ENCODE measurements at regions not wholly inside any gene's neighbourhood (a gene's known extent, or its start where the extent isn't known, plus 50 kb on each side); places are given as distances from the start of the nearest gene placed in this dataset.
A peak's percentile ranks its signal among the peaks of the same experiment; 100 is the strongest.
"Not testable (repeated sequence)": the region's sequence is repeated elsewhere in the genome, so short reads cannot be mapped to it uniquely, and the experiment has no call there.

DNA sequence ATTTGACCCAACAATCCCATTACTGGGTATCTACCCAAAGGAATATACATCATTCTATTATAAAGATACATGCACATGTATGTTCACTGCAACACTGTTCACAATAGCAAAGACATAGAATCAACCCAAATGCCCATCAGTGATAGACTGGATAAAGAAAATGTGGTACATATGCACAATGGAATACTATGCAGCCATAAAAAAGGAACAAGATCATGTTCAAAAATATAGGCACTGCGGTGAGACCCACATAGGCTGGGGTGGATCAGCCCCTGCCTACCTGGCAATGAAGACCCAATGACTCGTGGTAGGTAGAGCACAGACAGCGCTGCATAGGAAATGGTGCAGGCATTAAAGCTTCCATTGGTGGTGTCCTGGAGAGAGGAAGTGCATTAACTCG lies 88.6 kb upstream of the NFIL3 start:
- not testable (repeated sequence) for DNase-seq

DNA sequence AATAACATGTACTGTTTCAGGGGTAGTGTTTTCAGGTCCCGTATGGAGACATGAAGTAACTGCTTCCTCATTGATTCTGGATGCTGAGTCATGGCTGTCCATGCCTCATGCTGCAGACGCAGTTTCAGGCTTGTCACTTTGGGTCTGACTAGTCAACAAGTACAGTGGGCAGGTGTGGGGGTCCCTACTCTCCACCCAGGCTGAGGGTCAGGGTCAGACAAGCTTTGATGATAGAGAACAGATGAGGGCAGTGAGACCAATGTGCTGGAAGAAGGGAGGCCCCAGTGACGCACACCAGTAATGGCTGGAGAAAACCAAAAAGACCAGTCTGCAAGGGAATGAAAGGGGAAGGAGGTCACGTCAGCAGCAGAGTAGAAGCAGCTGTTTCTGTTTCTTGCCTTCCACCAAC lies 80.0 kb upstream of the NFIL3 start:
- DNase-seq, result peak; percentile 13

DNA sequence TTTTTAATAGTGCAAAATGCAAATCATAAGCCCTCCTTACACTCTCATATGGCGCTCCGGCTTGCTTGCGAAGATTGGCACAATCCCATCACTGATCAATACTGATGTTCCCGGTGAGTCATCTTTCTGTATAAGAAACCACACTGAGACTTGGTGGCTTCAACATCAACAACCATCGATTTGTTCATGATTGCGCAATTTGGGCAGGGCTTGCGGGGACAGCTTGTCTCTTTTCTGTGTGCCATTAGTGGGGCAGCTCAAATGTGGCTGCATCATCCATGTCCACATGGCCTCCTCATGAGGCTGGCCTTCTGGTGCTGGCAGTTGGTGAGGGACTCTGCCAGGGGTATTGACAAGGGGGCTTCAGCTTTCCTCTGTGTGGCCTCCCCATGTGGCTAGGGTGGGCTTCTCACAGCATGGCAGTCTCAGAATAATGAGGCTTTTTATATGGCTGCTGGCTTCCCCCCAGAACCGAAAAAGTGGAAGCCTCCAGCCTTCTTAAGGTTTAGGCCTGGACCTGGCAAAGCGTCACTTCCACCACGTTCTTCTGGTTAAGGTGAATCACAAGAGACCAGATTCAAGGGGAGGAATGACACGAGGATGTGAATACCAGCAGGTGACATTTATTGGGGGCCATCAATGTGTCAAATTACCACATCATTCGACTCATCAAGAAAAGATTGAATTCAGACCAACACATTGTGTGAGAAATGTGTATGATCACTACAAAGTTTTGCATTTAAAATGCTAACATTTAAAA lies 79.5 kb upstream of the NFIL3 start:
- DNase-seq, result no peak

DNA sequence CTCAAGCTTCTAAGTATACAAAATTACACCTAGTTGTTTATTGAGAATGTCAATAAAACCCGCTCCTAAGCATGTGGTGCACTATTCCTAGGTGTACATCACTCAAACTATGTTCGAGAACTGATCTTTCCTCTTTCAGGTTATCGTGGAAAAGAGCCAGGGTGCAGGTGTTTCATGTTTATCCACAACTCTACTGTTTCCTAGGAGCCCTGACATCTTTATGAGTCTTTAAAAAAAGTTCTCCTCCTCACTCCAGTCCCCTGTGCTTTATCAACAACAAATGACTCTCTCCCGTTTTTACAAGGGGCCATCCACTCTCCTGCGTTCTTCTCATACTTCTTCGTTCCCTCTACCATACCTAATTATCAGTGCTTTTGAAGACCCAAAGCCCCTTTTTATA lies 78.8 kb upstream of the NFIL3 start:
- DNase-seq, result no peak

DNA sequence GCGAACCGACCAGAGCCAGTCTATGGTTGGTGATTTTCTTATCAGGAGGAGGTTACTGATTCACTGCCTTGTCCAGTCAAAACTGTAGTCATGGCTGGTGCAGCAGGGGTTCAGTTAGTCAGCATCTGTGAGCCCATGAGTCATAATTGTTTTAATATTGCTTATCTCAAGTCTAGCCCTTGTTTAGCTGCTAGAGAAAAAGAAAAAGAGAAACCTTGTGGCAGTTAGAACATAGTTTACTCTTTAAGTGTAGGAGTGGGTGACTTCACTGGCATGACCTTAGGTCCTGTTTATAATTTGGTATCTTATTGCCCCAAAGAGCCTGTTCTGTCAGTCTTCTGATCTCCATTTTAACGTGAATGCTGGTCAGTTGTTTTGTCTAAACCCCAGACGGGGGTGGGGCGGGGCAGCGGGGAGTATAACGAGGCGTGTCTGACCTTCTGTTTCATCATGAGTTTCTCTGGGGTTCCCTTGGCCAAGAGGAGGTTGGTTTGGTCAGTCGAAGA lies 76.9 kb upstream of the NFIL3 start:
- DNase-seq, result peak; percentile 83

DNA sequence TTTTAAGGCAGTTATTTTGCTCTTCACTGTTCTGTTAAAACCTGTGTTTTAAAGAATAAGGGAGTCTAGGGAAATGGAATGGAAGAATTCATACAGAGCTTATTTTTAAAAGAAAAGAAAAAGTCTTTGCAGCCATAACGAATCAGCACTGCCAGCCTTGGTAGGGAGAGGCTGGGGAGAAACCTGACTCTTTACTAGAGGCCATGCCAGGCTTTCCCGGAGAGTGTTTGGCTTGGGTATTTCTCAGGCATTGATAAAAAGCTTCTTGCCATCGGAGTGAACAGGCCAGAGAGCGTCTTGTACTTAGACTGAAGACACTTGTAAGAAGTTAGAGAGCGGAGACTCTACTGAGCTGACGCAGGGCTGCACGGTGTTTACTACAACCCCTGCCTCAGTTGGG lies 72.7 kb upstream of the NFIL3 start:
- no peak for DNase-seq

DNA sequence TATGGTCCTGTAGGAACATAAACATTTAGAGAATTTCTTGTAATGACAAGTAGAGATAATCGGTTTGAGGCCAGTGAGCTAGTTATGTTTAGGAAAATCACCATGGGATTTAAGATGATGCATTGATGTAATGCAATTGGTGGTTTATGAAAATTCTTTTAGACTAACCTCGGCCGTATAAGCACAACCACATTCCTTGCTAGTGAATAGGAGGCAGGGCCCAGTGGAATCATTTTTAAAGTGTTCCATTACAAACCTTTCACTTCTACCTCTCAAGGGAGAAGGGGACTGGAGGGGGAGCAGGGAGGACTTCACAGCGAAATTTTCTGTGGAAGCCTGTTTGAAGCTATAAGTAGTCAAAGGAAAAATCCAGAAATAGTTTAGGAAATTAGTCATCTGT lies 71.8 kb upstream of the NFIL3 start:
- no peak for DNase-seq

DNA sequence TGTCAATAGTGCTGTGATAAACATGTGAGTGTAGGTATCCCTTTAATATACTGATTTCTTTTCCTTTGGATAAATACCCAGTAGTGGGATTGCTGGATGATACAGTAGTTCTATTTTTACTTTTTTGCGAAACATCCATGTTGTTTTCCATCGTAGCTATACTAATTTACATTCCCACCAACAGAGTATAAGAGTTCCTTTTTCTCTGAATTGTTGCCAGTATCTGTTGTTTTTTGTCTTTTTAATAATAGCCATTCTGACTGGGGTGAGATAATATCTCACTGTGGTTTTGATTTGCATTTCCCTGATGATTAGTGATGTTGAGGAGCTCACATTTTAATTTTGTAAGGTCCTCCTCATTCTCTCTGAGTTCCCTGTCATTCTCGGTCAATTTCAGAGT lies 71.1 kb upstream of the NFIL3 start:
- no peak for DNase-seq

DNA sequence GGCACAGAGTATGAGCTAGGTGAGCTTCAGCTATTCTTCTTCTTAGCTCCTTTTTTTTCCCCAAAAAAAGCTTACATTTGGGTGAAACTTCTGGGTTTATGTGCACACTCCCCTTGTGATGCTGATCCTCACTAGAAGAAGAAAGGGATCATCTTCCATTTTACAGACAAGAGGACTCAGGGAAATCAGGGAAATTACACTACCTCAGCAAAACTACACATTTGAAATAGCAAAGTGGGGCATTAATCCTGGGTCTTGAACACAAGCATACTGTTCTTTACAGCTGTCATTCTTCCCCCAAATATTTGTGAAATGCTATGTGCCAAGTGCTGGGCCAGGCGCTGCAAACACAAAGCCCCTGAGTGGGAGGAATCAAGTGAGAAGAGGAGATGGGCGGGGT lies 68.6 kb upstream of the NFIL3 start:
- DNase-seq, result no peak

DNA sequence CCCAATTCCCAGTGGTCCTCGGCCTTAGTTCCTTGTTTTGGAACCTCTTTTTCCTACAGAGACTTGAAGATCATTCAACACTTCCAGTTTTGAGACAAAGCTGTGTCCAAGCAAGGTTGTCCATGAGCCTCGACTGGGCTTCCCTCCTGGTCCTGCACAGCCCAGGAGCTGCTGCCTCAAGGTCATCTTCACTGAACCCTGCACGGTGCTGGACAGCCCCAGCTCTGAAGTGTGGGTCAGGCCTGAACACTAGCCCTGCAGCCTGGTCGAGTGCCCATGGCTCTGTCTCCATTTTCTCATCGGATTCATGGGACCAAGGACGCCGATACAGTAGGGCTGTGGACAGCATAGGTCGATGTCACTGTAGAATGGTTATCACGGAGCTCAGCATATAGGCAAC lies 68.0 kb upstream of the NFIL3 start:
- DNase-seq, result no peak

DNA sequence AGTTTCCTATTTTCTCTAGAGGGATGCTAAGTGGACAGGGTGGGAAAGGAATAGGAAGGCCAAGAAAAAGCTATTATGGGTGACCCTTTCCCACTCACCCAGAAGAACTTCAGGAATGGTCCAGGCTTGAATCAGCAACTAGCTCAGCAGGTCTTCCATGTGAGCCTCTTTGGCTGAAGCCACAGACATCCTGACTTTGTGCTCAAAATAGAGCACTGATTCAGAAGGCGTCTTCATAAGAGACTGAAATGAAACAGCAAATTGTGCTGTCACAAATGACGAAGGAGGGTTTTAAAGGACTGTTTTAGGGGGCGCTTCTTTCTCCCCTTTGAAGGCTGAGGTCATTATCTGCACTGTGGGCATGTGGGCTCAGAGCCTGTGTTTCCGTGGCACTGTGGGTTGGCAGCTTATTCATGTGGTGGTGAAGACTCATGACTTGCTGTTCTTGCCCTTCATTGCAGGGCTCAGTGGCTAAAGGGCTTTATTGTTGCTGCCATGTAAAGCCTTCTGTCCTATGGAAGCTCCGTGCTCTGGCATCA lies 65.8 kb upstream of the NFIL3 start:
- DNase-seq, result peak; percentile 8

DNA sequence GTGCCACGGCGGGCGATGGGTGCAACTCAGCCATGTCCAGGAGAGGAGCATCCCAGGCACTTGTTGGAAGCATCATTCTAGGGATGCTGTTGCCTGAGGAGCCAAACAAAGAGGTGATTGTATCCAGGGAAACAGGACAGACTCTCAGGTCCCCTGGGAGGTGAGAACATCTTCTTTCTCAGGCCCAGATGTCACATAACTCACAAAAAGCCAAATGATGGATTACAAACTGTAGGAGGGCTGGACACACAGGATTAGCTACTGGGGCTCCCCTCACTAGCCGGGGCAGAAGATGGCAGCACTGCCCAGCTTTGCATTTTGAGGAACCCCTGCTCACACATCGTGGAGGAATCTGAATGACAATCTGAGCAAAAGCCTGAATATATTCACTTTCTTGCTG lies 64.7 kb upstream of the NFIL3 start:
- no peak for DNase-seq

DNA sequence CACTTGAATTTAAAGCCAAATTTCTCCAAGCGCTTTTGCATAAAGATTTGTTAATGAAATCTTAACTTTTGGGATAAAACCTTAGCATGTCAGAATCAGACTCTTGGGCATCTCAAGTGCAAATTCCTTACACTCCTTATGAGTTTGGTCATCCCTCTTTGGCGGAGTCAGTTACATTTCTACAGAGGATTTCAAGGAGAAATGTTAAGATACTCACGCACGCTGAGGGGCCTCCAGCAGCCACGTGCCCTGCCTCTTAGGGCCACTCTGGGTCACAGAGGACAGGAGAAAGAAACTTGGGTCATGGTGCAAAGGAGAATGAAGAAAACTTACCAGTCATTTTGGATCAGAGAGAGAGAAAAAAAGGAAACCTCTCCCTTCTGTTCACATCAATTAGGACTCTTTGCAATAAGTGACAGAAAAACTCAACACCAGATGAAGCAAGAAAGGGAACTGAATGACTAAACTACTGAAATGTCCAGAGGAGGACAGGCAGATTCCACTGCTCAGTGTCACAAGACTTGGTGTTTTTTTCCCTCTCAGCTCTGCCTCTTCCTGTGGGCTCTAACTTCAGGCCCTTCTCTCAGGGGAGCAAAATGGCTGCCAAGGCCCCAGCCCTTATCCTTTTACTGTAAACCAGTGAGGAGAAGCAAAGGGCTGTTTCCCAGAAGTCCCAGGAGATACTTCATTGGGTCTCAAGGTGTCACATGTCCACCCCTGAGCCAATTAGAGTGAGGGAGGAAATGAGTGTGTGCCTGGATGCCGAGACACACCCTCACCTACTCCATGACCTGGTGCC lies 63.3 kb upstream of the NFIL3 start:
- no peak for DNase-seq

DNA sequence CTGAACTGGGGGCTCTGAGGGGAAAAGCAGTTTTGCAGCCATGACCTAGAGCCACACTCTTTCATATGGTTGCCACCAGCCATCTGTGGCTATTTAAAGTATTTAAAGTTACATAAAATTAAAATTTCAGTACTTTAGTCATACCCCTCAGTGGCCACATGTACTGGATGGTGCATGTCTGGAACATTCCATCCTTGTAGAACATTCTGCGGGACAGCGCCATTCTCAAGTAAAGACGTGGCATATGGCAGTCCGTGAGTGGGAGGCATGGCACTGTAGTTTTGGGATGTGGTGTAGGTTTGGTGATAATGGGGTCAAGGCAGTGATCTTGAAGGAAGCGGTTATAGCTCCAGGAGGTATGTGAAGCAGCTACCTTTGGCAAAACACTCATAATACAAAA lies 61.4 kb upstream of the NFIL3 start:
- no peak for DNase-seq

DNA sequence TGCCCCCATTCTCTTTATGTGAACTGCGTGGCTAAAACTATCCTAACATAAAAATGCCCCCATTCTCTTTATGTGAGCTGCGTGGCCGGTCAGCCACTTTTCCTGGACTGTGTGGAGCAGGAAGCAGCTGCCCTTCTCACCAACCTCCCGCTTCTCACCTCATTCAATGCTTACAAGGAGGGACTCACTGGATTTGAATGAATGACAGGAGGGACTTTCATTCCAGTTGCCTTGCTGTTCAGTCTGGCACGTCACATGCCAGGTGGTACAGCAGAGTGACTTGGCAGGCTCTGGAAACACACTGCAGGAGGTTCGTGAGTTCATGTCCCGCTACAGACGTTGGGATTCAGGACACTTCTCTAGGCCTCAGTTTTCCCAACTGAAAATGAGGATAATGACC lies 60.2 kb upstream of the NFIL3 start:
- no peak for DNase-seq

DNA sequence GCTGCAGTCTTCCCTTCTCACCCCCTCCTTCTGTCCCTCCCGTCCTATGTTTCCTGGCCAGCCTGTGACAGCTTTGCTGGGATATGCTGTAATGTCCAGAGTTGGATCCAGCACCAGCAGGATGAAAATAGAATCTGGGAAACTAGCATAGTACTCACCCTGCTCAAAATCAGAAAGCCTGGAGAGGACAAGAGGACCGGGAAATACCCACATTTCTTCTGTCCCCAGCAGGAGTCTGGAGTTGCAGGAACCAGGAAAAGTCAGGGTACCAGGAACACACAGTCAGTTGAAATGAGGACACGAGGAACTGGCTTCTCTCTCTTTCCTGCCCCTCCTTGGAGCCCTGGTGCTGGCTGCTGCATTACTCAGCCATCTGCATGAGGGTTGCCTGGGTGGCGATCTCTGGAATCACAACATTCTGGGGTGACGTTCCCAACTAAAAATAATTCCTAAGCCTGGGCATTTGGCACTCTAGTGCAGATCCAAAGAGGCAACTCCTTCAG lies 59.6 kb upstream of the NFIL3 start:
- DNase-seq, result no peak

DNA sequence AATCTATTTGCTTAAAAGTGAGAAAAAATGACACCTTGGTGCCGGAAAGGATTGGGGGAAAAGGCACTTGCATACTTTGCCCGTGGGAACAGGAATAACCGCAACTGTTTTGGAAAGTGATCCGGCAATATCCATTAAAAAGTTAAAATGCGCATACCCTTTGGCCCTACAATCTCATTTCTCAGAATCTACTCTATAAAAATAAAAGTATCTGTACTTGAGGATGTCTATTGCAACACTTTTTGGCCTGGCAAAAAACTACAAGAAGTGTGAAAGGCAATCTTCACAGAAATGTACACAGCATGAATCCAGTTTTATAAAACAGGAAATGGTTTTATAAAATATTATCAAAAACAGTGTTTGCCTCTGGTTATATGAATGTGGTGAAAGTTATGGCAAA lies 58.3 kb upstream of the NFIL3 start:
- no peak for DNase-seq

DNA sequence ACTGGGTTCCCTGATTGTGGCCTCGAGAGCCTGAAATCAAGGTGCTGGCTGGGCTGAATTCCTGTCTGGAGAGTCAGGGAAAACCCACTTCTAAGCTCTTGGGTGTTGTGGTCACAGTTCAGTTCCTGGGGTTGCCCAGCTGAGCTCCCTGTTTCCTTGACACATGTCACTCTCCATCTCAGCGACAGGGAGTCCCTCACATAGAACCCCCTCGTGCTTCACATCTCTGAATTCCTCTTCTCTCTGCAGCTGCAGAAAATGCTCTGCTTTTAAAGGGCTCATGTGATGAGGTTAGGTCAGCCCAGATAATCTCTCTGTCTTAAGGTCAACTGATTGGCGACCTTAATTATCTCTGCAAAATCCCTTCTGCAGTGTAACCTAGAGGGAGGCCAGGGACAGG lies 53.5 kb upstream of the NFIL3 start:
- DNase-seq, result no peak

DNA sequence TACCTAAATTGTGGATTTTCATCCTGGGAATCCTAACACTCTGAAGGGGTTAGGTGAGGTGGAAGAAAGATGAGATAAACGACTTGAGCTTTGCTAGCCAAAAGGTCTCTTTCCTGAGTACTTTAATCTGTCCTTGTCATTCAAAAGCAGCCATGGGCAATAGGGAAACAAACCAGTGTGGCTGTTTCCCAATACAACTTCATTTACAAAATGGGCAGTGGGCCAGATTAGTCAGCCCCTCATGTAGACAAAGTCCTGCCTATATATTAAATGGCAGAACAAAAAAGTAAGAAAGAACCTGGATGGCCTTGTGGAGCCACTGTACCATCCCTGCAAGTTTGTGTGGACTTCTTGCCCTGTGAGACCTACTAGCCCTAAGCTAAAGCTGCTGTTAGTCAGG lies 51.0 kb upstream of the NFIL3 start:
- no peak for DNase-seq

All from activated CD4-positive, alpha-beta T cell treated with anti-CD3 and anti-CD28 coated beads, Interleukin-10, Interleukin-2, amounts not matched to agents 100 ng/mL and 50 ng/mL, durations not matched to agents 16 hours and 8 hours (primary cell).